SH-SY5Y (cell line): ENCODE measurements at regions not wholly inside any gene's neighbourhood (a gene's known extent, or its start where the extent isn't known, plus 50 kb on each side); places are given as distances from the start of the nearest gene placed in this dataset.

ENCODE experiments used
- GATA2 ChIP-seq: IDR thresholded peaks from 2 replicates; pipeline ENCODE4 v1.6.1; 2011; ENCODE audit warnings: mild to moderate bottlenecking, low read depth, low read length
- GATA3 ChIP-seq: IDR thresholded peaks from 2 replicates; pipeline ENCODE4 v1.6.1; 2011; ENCODE audit warnings: low read depth, mild to moderate bottlenecking, low read length, moderate library complexity

GRCh38 chr10:78457804-78458482, 424.3 kb downstream of the RPS24 start:
- TF ChIP-seq GATA2: no peak
- TF ChIP-seq GATA3: no peak
